Rectal smooth muscle tissue (tissue), 1 donor: ENCODE measurements at regions not wholly inside any gene's neighbourhood (a gene's known extent, or its start where the extent isn't known, plus 50 kb on each side); places are given as distances from the start of the nearest gene placed in this dataset.
"Not testable (repeated sequence)": the region's sequence is repeated elsewhere in the genome, so short reads cannot be mapped to it uniquely, and the experiment has no call there.

Source experiments
- H3K27ac ChIP-seq: one replicate; pipeline ENCODE4 v1.7.0; 2013; ENCODE audit warnings: low read depth, low read length, inconsistent platforms
- H3K27me3 ChIP-seq: one replicate; pipeline ENCODE4 v1.7.0; 2013; ENCODE audit warnings: low read length; ENCODE audit not compliant: control insufficient read depth, insufficient read depth
- H3K36me3 ChIP-seq: one replicate; pipeline ENCODE4 v1.7.0; 2013; ENCODE audit warnings: low read length; ENCODE audit not compliant: control insufficient read depth, insufficient read depth
- H3K4me1 ChIP-seq: one replicate; pipeline ENCODE4 v1.7.0; 2013; ENCODE audit warnings: low read length; ENCODE audit not compliant: control insufficient read depth, insufficient read depth
- H3K4me3 ChIP-seq: one replicate; pipeline ENCODE4 v1.7.0; 2013; ENCODE audit warnings: low read length
- H3K9ac ChIP-seq: one replicate; pipeline ENCODE4 v1.7.0; 2013; ENCODE audit warnings: low read length

- H3K4me3 ChIP-seq, H3K36me3 ChIP-seq, H3K4me1 ChIP-seq, H3K27me3 ChIP-seq, H3K9ac ChIP-seq, H3K27ac ChIP-seq: not testable (repeated sequence)
These were observed 556.5 kb downstream of the TTLL7 start for GRCh38 chr1:83442412-83442811.

GRCh38 chr1:83440586-83440985 is 558.3 kb downstream of the TTLL7 start:
- H3K4me1 ChIP-seq, H3K36me3 ChIP-seq, H3K9ac ChIP-seq, H3K27me3 ChIP-seq, H3K27ac ChIP-seq, H3K4me3 ChIP-seq: not testable (repeated sequence)

- H3K4me3 ChIP-seq, H3K27me3 ChIP-seq, H3K9ac ChIP-seq, H3K27ac ChIP-seq, H3K36me3 ChIP-seq, H3K4me1 ChIP-seq: not testable (repeated sequence)
These were observed 558.9 kb downstream of the TTLL7 start for GRCh38 chr1:83440021-83440420.

GRCh38 chr1:83438316-83438715 is 560.6 kb downstream of the TTLL7 start:
- H3K27ac ChIP-seq, H3K27me3 ChIP-seq, H3K4me3 ChIP-seq, H3K9ac ChIP-seq, H3K36me3 ChIP-seq, H3K4me1 ChIP-seq: not testable (repeated sequence)

GRCh38 chr1:83435336-83435735 is 563.6 kb downstream of the TTLL7 start:
- not testable (repeated sequence) for H3K27ac ChIP-seq, H3K4me3 ChIP-seq, H3K27me3 ChIP-seq, H3K4me1 ChIP-seq, H3K36me3 ChIP-seq, H3K9ac ChIP-seq

- not testable (repeated sequence) for H3K4me3 ChIP-seq, H3K36me3 ChIP-seq, H3K4me1 ChIP-seq, H3K9ac ChIP-seq, H3K27me3 ChIP-seq, H3K27ac ChIP-seq
These were observed 571.4 kb downstream of the TTLL7 start for GRCh38 chr1:83427566-83427965.

- H3K4me3 ChIP-seq, H3K27me3 ChIP-seq, H3K4me1 ChIP-seq, H3K27ac ChIP-seq, H3K36me3 ChIP-seq, H3K9ac ChIP-seq: not testable (repeated sequence)
These were observed 575.5 kb downstream of the TTLL7 start for GRCh38 chr1:83423382-83423781.

- H3K36me3 ChIP-seq = no peaks in the 10 kb centered on the region
- no peak overlapping the region for H3K9ac ChIP-seq
- no peaks in the 10 kb centered on the region for H3K27me3 ChIP-seq
- no peaks in the 10 kb centered on the region for H3K4me1 ChIP-seq
- H3K27ac ChIP-seq = no peak overlapping the region
- no peak overlapping the region for H3K4me3 ChIP-seq
These were observed 580.4 kb downstream of the TTLL7 start for GRCh38 chr1:83418558-83418957.

GRCh38 chr1:83413839-83414107 is 585.2 kb downstream of the TTLL7 start:
- not testable (repeated sequence) for H3K27me3 ChIP-seq, H3K36me3 ChIP-seq, H3K4me3 ChIP-seq, H3K9ac ChIP-seq, H3K27ac ChIP-seq, H3K4me1 ChIP-seq

GRCh38 chr1:83410746-83411413 is 588.1 kb downstream of the TTLL7 start:
- H3K4me3 ChIP-seq, H3K27me3 ChIP-seq, H3K36me3 ChIP-seq, H3K4me1 ChIP-seq, H3K27ac ChIP-seq, H3K9ac ChIP-seq: not testable (repeated sequence)

GRCh38 chr1:83406693-83407371 is 592.1 kb downstream of the TTLL7 start:
- H3K4me1 ChIP-seq, H3K27me3 ChIP-seq, H3K27ac ChIP-seq, H3K36me3 ChIP-seq, H3K4me3 ChIP-seq, H3K9ac ChIP-seq: not testable (repeated sequence)

GRCh38 chr1:83405789-83406188 is 593.1 kb downstream of the TTLL7 start:
- H3K4me1 ChIP-seq, H3K4me3 ChIP-seq, H3K27me3 ChIP-seq, H3K27ac ChIP-seq, H3K36me3 ChIP-seq, H3K9ac ChIP-seq: not testable (repeated sequence)

GRCh38 chr1:83403500-83403899 is 595.4 kb downstream of the TTLL7 start:
- not testable (repeated sequence) for H3K27ac ChIP-seq, H3K4me3 ChIP-seq, H3K36me3 ChIP-seq

More at GRCh38 chr1:83403500-83403899, 595.4 kb downstream of the TTLL7 start:
- not testable (repeated sequence) for H3K27me3 ChIP-seq, H3K9ac ChIP-seq, H3K4me1 ChIP-seq
